CD14-positive monocyte (primary cell): ENCODE measurements at regions not wholly inside any gene's neighbourhood (a gene's known extent, or its start where the extent isn't known, plus 50 kb on each side); places are given as distances from the start of the nearest gene placed in this dataset.

Experiments
- DNase-seq, 3 donors: peaks; one replicate each; pipeline ENCODE4 v3.0.0-alpha.2; 2011 to 2022
- H2AFZ ChIP-seq: 2 replicates; pipeline ENCODE4 v1.6.0; 2012; ENCODE audit warnings: mild to moderate bottlenecking, low read depth, low read length, inconsistent platforms; ENCODE audit not compliant: insufficient read depth, poor library complexity, severe bottlenecking
- H3K27ac ChIP-seq, 2 donors: 1 replicate in 1 of 2; 2 replicates in 1 of 2; pipeline ENCODE4 v1.5.1; 2012 to 2013; ENCODE audit warnings: low read length in 2 of 2, control low read depth in 1 of 2, inconsistent platforms in 1 of 2, low read depth in 1 of 2, mild to moderate bottlenecking in 1 of 2
- H3K27me3 ChIP-seq, 2 donors: one replicate each; pipeline versions ENCODE4 v1.6.0 to v1.6.1; 2011 to 2013; ENCODE audit warnings: low read length in 2 of 2; ENCODE audit not compliant: control insufficient read depth in 2 of 2, insufficient read depth in 2 of 2
- H3K36me3 ChIP-seq, 2 donors: replicated peaks in 1 of 2; 1 replicate in 1 of 2; 2 replicates in 1 of 2; pipeline versions ENCODE4 v1.5.1 to v1.6.1; 2012 to 2013; ENCODE audit warnings: low read length in 2 of 2, control low read depth in 1 of 2, inconsistent platforms in 1 of 2, mild to moderate bottlenecking in 1 of 2; ENCODE audit not compliant: insufficient read depth in 2 of 2, control insufficient read depth in 1 of 2
- H3K4me1 ChIP-seq, 2 donors: 1 replicate in 1 of 2; 2 replicates in 1 of 2; pipeline versions ENCODE4 v1.5.1 to v1.6.1; 2012 to 2013; ENCODE audit warnings: low read length in 2 of 2, control low read depth in 1 of 2, inconsistent platforms in 1 of 2, mild to moderate bottlenecking in 1 of 2, moderate library complexity in 1 of 2; ENCODE audit not compliant: insufficient read depth in 2 of 2, control insufficient read depth in 1 of 2
- H3K4me2 ChIP-seq: replicated peaks from 2 replicates; pipeline ENCODE3; 2012; ENCODE audit warnings: low read length, moderate library complexity, mild to moderate bottlenecking; ENCODE audit not compliant: poor library complexity, severe bottlenecking; ENCODE audit errors: extremely low read depth
- H3K4me3 ChIP-seq, 3 experiments: fragments of 200-600 bp in 1 of 3; sonication (generic) in 1 of 3; replicated peaks in 1 of 3; 1 replicate in 2 of 3; 2 replicates in 1 of 3; pipeline ENCODE4 v1.5.1; 2011 to 2013; ENCODE audit warnings: low read length in 3 of 3, mild to moderate bottlenecking in 3 of 3, control low read depth in 2 of 3, low read depth in 2 of 3, inconsistent platforms in 1 of 3, moderate library complexity in 1 of 3
- H3K79me2 ChIP-seq: 2 replicates; pipeline ENCODE4 v1.6.0; 2012; ENCODE audit warnings: mild to moderate bottlenecking, control low read depth, inconsistent platforms, low read length, moderate library complexity; ENCODE audit not compliant: insufficient read depth
- H3K9ac ChIP-seq: 2 replicates; pipeline ENCODE4 v1.6.0; 2017; ENCODE audit warnings: low read length, mild to moderate bottlenecking; ENCODE audit not compliant: insufficient read depth, poor library complexity, severe bottlenecking
- H3K9me3 ChIP-seq, 2 donors: replicated peaks in 1 of 2; 1 replicate in 1 of 2; 2 replicates in 1 of 2; pipeline versions ENCODE4 v1.5.1 to v1.6.1; 2012 to 2013; ENCODE audit warnings: low read length in 2 of 2, control low read depth in 1 of 2; ENCODE audit not compliant: control insufficient read depth in 1 of 2, insufficient read depth in 1 of 2
- H4K20me1 ChIP-seq: 2 replicates; pipeline ENCODE4 v1.6.0; 2012; ENCODE audit warnings: mild to moderate bottlenecking, low read length, control low read depth, moderate library complexity; ENCODE audit not compliant: insufficient read depth
- H3K27ac Mint-ChIP-seq, 7 donors: one replicate each; pipeline ENCODE4 v1.8.0; 2020; ENCODE audit warnings: mild to moderate bottlenecking in 7 of 7, mixed read lengths in 7 of 7, moderate library complexity in 6 of 7, inconsistent platforms in 2 of 7
- H3K27me3 Mint-ChIP-seq, 3 donors: one replicate each; pipeline ENCODE4 v1.8.0; 2021 to 2022; ENCODE audit warnings: low read depth in 3 of 3, mild to moderate bottlenecking in 3 of 3, mixed read lengths in 3 of 3, moderate library complexity in 3 of 3, inconsistent platforms in 1 of 3
- H3K36me3 Mint-ChIP-seq, 2 donors: one replicate each; pipeline ENCODE4 v1.8.0; 2020; ENCODE audit warnings: mixed read lengths in 2 of 2, inconsistent platforms in 1 of 2, mild to moderate bottlenecking in 1 of 2
- H3K4me1 Mint-ChIP-seq: one replicate; pipeline ENCODE4 v1.8.0; 2020; ENCODE audit warnings: mild to moderate bottlenecking, mixed read lengths
- H3K4me3 Mint-ChIP-seq, 2 donors: one replicate each; pipeline ENCODE4 v1.8.0; 2020; ENCODE audit warnings: mild to moderate bottlenecking in 2 of 2, mixed read lengths in 2 of 2, moderate library complexity in 1 of 2
- H3K9me3 Mint-ChIP-seq, 7 donors: one replicate each; pipeline ENCODE4 v1.8.0; 2020 to 2022; ENCODE audit warnings: mixed read lengths in 7 of 7, mild to moderate bottlenecking in 6 of 7, moderate library complexity in 6 of 7, inconsistent platforms in 2 of 7
- CTCF ChIP-seq: fragments of 200-600 bp; IDR thresholded peaks from one replicate; pipeline ENCODE4 v1.8.0; 2022; ENCODE audit warnings: antibody characterized with exemption, mild to moderate bottlenecking
- WGBS: methylation state at CpG from one replicate; pipeline ENCODE4 v1.1.5; 2013; ENCODE audit warnings: missing lambda C conversion rate; ENCODE audit not compliant: insufficient coverage; 5-methylcytosine and 5-hydroxymethylcytosine counted together
- intact Hi-C, 2 donors: fragments of 100-400 bp; cut with micrococcal nuclease; formaldehyde crosslinking; loops; one replicate each; pipeline versions ENCODE4 v1.15.0 to v1.15.1; 2023

GRCh38 chr10:58044072-58044471 is 223.6 kb downstream of the IPMK start:
- intact Hi-C loops = no loop called here
- Histone ChIP-seq H3K9ac (no peak overlapping the region), H2AFZ (no peak overlapping the region), H3K79me2 (no peaks in the 10 kb centered on the region), H3K4me2 (no peak overlapping the region), H3K9me3 (no peaks in the 10 kb centered on the region), H3K4me3 (no peak overlapping the region), H3K36me3 (no peaks in the 10 kb centered on the region), H4K20me1 (no peaks in the 10 kb centered on the region), H3K27me3 (no peaks in the 10 kb centered on the region), H3K4me1 (no peaks in the 10 kb centered on the region), H3K27ac (no peak overlapping the region)
- H3K4me3 Mint-ChIP-seq = no peak overlapping the region
- TF ChIP-seq CTCF = no peak
- H3K27me3 Mint-ChIP-seq = peaks cover 0 to 4% (median 3%) of the 10 kb centered on the region in 3 donors
- WGBS = no CpG with 5 or more reads among the region's 3 CpGs
- no peak for DNase-seq
- no peak overlapping the region for H3K27ac Mint-ChIP-seq
- no peaks in the 10 kb centered on the region for H3K4me1 Mint-ChIP-seq
- H3K9me3 Mint-ChIP-seq = peaks cover 0 to 4% (median 3%) of the 10 kb centered on the region in 7 donors
- H3K36me3 Mint-ChIP-seq = no peaks in the 10 kb centered on the region

- DNase-seq = no peak
- Histone ChIP-seq H4K20me1 (no peaks in the 10 kb centered on the region), H3K9ac (no peak overlapping the region), H3K9me3 (no peaks in the 10 kb centered on the region), H3K4me1 (no peaks in the 10 kb centered on the region), H3K36me3 (no peaks in the 10 kb centered on the region), H3K4me3 (no peak overlapping the region), H2AFZ (no peak overlapping the region), H3K27me3 (no peaks in the 10 kb centered on the region), H3K27ac (no peak overlapping the region), H3K4me2 (no peak overlapping the region), H3K79me2 (no peaks in the 10 kb centered on the region)
- no peaks in the 10 kb centered on the region for H3K36me3 Mint-ChIP-seq
- no peaks in the 10 kb centered on the region for H3K4me1 Mint-ChIP-seq
- H3K27me3 Mint-ChIP-seq = peaks cover 0 to 5% (median 3%) of the 10 kb centered on the region in 3 donors
- no peak overlapping the region for H3K4me3 Mint-ChIP-seq
- peaks cover 0 to 4% (median 3%) of the 10 kb centered on the region in 7 donors for H3K9me3 Mint-ChIP-seq
- intact Hi-C loops = no loop called here
- no peak overlapping the region for H3K27ac Mint-ChIP-seq
- TF ChIP-seq CTCF = no peak
These were observed 225.8 kb downstream of the IPMK start for GRCh38 chr10:58041901-58042300.
